Esophagus squamous epithelium (tissue), 4 donors: ENCODE measurements at regions not wholly inside any gene's neighbourhood (a gene's known extent, or its start where the extent isn't known, plus 50 kb on each side); places are given as distances from the start of the nearest gene placed in this dataset.

ENCODE experiments used
- POLR2A ChIP-seq, 4 donors: fragments of 450-650 bp; IDR thresholded peaks; one replicate each; pipeline ENCODE4 v1.6.1; 2017; ENCODE audit warnings: antibody characterized with exemption in 4 of 4, mild to moderate bottlenecking in 4 of 4, moderate library complexity in 3 of 4
- TF ChIP-seq, protein P1 (sequence below), 6 experiments: fragments of 450-650 bp in 4 of 6; fragments of 200-600 bp in 2 of 6; sonication (generic) in 2 of 6; IDR thresholded peaks; one replicate each; pipeline ENCODE4 v1.5.1; 2016 to 2019; ENCODE audit warnings: antibody characterized with exemption in 6 of 6, mild to moderate bottlenecking in 4 of 6, moderate library complexity in 4 of 6

DNA sequence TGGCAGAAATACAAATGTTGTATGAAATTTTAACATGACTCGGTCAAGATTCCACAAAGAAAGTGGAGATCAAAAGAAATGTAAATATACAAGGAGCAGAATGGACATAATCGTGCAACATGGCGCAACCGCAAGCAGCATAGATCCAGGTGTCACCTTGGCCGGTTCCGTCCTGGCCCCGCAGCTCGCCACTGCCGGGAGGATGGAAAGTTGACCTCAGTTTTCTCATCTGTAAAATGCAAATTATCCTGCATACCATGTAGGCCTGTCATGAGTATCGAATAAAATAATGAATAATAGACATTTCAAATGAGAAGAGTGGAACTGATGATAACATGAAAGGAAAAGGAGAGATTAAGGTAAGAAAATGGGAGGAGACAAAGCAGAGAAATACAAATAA, 427.3 kb upstream of the SMIM21 start:
- TF ChIP-seq, protein P1, sequence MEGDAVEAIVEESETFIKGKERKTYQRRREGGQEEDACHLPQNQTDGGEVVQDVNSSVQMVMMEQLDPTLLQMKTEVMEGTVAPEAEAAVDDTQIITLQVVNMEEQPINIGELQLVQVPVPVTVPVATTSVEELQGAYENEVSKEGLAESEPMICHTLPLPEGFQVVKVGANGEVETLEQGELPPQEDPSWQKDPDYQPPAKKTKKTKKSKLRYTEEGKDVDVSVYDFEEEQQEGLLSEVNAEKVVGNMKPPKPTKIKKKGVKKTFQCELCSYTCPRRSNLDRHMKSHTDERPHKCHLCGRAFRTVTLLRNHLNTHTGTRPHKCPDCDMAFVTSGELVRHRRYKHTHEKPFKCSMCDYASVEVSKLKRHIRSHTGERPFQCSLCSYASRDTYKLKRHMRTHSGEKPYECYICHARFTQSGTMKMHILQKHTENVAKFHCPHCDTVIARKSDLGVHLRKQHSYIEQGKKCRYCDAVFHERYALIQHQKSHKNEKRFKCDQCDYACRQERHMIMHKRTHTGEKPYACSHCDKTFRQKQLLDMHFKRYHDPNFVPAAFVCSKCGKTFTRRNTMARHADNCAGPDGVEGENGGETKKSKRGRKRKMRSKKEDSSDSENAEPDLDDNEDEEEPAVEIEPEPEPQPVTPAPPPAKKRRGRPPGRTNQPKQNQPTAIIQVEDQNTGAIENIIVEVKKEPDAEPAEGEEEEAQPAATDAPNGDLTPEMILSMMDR (IDR thresholded peaks at IDR 0.05) = no peak
- no peak for TF ChIP-seq POLR2A (IDR thresholded peaks at IDR 0.05)
